ENCODE measurements at regions not wholly inside any gene's neighbourhood (a gene's known extent, or its start where the extent isn't known, plus 50 kb on each side); places are given as distances from the start of the nearest gene placed in this dataset.
A peak's percentile ranks its signal among the peaks of the same experiment; 100 is the strongest.
"Not testable (repeated sequence)": the region's sequence is repeated elsewhere in the genome, so short reads cannot be mapped to it uniquely, and the experiment has no call there.

DNA sequence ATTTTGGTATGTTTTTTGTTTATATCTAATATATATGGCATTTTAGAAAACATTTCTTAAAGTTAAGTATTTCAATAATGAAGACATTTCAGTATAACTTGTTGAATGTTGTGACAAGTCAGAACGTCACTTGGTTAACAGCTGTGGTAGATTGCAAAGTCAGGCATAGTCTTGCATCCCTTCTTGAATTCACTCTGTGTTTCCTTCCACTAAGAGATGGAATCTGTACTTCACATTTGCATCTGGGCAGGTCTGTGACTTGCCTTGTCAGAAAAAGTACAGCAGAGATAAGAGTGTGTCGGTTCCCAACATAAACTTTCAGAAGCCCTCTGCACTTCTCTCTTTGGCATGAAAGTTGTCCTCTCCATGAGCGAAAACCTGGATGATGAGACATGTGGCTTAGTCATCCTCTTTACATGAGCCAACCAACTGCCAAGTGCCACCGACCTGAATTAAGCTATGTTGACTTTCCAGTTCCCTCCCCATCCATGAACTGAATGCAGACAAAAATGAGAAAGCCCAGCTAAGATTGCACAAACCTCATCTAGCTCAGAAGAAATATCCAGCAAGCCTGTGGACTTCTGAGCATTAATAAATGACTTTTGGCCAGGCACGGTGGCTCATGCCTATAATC, 1730.2 kb downstream of the MRPL39 start:
- no peak for DNase-seq (ENCODE audit: low read depth)
- in situ Hi-C loops (cut with HindIII; ENCODE audit: low pct_unique_long_range_greater_than_20kb, low sequenced_read_pairs), result no loop called here

DNA sequence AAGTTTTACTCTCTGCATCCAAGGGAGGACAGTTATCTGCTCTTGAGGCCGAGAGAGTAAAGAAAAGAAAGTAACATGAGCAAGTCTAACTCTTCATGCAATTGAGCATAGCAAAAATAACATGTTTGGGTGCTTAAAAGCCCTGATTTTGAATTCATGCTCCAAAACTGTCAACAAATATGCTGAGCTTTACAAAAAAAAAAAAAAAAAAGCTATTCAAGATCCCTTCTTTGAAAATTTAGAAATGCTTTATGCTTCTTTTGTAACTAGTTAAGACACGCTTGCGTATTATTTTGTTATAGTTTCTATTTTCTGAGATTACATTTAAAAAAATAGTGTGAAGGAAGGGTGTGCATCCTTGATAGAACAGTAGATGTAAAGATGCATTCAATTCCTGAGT, 1733.0 kb downstream of the MRPL39 start:
- in situ Hi-C loops (cut with HindIII; ENCODE audit: low pct_unique_long_range_greater_than_20kb, low sequenced_read_pairs), result no loop called here
- no peak for DNase-seq (ENCODE audit: low read depth)

DNA sequence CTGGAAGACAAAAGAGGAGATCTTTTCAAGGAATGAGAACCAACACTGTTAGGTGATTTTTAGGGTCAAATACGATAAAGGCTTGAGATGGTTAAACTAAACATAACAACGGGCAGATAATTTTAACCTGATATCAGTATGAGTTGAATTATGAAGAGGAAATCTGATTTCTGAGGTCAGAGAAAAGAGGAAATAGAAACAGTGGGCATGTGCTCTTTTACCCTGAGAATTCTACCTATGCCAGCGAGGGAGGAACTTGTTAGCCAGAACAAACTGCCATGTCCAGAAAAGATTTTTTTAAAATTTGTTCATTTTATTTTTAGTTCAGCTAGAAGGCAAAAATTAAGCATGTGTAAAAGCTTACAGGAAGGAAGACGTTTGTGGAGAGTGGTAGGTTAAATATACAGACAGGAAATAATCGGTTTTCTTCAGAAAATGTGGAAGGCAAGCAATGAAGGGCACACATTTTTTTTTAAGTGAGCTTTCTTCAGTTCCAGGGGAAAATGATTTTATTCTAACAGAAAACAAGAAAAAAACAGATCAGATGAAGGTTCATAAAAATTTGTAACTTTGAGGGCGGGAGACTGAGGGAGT, 1745.3 kb downstream of the MRPL39 start:
- no peak for DNase-seq (ENCODE audit: low read depth)
- in situ Hi-C loops (cut with HindIII; ENCODE audit: low pct_unique_long_range_greater_than_20kb, low sequenced_read_pairs), result no loop called here

DNA sequence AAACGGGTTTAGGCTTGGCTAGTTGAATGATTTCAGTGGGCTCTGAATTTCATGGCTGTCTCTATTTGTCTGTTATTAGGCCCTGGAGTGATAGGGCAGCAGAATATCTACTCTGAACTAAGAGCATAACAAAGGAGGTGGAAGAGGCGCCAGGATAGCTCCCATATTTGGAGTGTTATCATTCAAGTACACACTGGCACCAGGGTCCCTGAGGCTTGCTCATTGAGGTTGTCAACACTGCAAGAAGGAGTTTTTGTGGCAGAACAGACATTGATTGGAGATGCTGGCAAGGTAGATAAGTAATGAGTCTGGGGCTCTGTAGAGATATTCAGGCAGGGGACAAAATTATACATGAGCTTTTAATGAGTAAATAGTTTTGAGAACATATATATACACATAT, 1748.4 kb downstream of the MRPL39 start:
- no peak for DNase-seq (ENCODE audit: low read depth)
- in situ Hi-C loops (cut with HindIII; ENCODE audit: low pct_unique_long_range_greater_than_20kb, low sequenced_read_pairs), result no loop called here

DNA sequence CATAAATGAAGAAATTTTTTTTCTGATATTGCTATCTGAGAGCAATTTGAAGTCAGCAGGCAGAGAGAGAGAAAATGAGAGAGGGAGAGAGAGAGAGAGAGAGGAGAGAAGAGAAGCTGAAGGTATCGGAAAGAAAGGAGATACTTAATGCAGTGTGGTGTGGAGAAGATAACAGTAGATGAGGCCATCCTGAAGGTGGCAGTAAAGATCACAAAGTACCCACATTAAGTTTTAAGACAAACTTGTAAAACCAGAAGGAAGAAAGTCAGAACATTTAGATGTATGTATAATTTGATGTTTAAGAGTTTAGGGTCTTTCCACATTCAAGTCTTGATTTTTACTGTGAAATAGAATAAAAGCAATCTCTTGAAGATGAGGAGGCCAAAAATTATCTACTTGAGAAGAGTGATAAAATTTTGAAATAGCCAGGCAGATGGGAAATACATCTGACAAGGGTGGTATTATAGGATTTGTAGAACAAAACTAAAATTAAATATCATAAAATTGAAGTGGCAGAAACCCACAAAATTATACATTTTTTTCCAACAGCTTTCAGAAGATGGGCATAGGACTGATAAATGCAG, 1753.4 kb downstream of the MRPL39 start:
- DNase-seq (ENCODE audit: low read depth), result peak; percentile 16
- in situ Hi-C loops (cut with HindIII; ENCODE audit: low pct_unique_long_range_greater_than_20kb, low sequenced_read_pairs), result no loop called here

DNA sequence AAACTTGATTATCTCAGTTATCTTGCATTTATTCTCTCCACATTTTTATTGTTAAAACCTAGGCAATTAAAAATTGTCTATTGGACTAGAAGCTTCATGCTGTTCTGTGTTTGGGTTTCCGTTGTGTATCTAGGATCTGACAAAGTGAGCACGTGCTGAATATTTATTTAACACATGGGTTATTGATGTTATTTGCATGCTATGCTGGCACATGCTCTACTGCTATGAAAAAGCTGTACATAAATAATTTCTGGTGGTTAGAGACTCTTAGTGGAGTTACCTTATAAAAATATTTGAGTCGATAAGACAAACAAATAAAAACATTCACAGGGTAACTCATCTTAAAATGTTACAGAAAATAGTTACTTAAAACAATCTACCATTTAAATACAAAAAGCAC, 1769.7 kb downstream of the MRPL39 start:
- no peak for DNase-seq (ENCODE audit: low read depth)
- in situ Hi-C loops (cut with HindIII; ENCODE audit: low pct_unique_long_range_greater_than_20kb, low sequenced_read_pairs), result no loop called here

DNA sequence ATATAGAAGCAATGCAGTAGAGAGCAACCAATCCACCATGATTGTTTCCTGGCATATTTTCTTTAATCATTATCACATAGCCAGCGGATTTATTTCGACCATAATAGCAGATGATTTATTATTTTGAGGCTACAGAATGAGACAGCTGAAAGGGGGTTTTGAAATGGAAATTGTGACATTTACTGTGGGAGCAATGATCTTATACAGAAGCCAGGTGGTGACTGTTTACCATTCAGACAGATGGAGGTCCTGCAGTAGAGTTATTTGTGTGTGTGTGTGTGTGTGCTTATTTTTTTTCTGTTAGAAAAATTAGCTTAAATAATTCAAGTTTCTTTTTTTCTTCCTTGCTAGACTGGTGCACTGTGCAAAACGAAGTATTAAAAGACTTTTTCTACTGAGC, 1784.5 kb downstream of the MRPL39 start:
- in situ Hi-C loops (cut with HindIII; ENCODE audit: low pct_unique_long_range_greater_than_20kb, low sequenced_read_pairs), result no loop called here

DNA sequence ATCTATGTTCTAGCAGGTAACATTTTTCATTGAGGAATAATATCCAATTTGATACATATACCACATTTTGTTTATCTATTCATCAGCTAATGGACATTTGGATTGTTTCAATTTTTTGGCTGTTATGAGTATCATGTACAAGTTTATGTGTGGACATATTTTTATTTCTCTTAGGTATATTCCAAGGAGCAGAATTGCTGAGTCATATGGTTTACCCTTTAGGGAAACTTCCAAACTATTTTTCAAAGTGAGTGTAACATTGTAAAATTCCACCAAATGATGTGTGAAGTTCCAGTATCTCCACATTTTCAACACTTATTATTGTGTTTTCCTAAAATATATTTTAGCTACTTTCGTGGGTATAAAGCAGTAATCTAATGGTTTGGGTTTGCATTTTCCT, 1789.9 kb downstream of the MRPL39 start:
- in situ Hi-C loops (cut with HindIII; ENCODE audit: low pct_unique_long_range_greater_than_20kb, low sequenced_read_pairs), result no loop called here
- DNase-seq (ENCODE audit: low read depth), result no peak

More for the DNA sequence above, 1784.5 kb downstream of the MRPL39 start:
- DNase-seq (ENCODE audit: low read depth), result no peak

DNA sequence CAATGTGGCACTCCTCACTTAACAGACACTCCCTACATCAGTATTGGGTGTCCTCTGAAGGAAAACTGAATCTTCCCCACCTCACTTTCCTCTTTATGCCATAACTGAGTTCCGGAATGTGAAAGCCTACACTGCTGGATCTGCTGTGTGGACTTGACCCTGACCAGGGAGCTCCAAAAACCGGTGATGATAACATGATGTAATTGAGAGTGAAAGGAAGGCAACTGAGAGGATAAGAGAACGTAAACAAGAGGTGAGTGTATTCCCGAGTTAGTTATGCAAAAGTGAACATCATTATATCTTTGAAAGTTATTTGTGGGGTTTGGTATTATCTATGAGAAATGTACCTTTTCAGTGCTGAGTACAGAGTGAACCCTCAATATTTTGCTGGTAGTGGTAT, 1794.8 kb downstream of the MRPL39 start:
- no peak for DNase-seq (ENCODE audit: low read depth)

DNA sequence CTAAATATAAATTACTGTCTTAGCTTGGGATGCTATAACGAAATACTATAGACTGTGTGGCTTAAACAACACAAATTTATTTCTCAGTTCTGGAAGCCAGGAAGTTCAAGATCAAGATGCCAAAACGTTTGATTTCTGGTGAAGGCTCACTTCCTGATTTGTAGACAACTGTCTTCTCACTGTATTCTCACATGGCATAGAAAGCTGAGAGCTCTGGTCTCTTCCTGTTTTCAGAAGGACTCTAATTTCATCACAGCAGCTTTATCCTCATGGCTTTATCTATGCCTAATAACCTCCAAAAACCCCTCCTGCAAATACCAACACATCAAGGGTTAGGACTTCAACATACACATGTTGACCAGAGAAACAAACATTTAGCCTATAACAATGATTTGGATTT, 1795.5 kb downstream of the MRPL39 start:
- in situ Hi-C loops (cut with HindIII; ENCODE audit: low pct_unique_long_range_greater_than_20kb, low sequenced_read_pairs), result no loop called here
- no peak for DNase-seq (ENCODE audit: low read depth)

More for the DNA sequence above, 1794.8 kb downstream of the MRPL39 start:
- in situ Hi-C loops (cut with HindIII; ENCODE audit: low pct_unique_long_range_greater_than_20kb, low sequenced_read_pairs), result no loop called here

DNA sequence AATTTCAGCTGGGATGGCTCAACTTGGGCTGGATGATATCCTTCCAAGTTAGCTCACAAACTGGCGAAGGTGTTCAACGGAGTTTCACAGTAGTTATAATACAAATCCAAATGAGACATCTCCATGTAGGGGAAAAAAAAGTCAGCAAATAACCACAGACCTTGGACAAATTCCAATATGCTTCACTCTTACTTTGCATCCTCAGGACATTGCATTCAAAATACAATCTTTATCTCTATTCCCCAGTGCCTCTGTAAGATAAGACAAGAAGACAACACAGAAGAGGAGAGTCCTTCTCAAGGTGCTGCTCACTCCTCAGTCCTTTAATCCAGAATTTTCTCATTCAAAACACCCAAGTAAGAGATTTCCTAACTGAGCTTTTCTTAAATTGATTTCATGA, 1797.7 kb downstream of the MRPL39 start:
- no peak for DNase-seq (ENCODE audit: low read depth)
- in situ Hi-C loops (cut with HindIII; ENCODE audit: low pct_unique_long_range_greater_than_20kb, low sequenced_read_pairs), result no loop called here

DNA sequence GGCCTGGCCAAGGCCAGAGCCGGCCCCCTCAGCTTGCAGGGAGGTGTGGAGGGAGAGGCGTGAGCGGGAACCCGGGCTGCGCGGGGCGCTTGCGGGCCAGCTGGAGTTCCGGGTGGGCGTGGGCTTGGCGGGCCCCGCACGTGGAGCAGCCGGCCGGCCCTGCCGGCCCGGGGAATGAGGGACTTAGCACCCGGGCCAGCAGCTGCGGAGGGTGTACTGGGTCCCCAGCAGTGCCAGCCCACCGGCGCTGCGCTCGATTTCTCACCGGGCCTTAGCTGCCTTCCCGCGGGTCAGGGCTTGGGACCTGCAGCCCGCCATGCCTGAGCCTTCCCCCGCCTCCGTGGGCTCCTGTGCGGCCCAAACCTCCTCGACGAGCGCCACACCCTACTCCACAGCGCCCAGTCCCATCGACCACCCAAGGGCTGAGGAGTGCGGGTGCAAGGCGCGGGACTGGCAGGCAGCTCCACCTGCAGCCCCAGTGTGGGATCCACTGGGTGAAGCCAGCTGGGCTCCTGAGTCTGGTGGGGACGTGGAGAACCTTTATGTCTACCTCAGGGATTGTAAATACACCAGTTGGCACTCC, 1800.2 kb downstream of the MRPL39 start:
- in situ Hi-C loops (cut with HindIII; ENCODE audit: low pct_unique_long_range_greater_than_20kb, low sequenced_read_pairs); DNase-seq (ENCODE audit: low read depth): not testable (repeated sequence)

DNA sequence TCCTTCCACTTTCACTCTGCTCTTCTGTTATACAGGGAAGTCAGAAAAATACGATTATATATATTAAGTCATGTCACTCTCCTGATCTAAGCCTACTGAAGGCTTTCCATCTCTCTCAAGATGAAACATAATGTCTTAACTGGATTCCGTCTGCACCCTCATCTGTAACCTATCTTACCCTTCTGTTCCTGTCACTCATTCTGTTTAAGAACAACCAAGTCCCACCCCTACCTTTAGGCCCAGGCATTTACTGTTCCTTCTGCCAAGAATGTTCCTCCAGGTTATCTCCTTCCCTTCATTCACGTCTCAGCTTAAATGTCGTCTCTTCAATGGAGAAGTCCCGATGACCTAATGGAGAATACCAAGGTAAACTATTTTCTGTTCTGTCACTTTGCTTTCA, 1802.4 kb downstream of the MRPL39 start:
- no peak for DNase-seq (ENCODE audit: low read depth)
- in situ Hi-C loops (cut with HindIII; ENCODE audit: low pct_unique_long_range_greater_than_20kb, low sequenced_read_pairs), result no loop called here

DNA sequence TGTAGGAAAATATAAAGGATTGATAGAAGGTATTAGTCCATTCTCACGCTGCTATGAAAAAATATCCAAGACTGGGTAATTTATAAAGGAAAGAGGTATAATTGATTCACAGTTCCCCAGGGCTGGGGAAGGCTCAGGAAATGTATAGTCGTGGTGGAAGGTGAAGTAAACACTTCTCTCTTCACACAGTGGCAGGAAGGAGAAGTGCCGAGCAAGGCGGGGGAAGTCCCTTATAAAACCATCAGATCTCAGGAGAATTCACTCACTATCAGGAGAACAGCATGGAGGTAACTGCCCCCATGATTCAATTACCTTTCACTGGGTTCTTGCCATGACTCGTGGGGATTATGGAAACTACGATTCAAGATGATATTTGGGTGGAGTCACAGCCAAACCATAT, 1806.0 kb downstream of the MRPL39 start:
- in situ Hi-C loops (cut with HindIII; ENCODE audit: low pct_unique_long_range_greater_than_20kb, low sequenced_read_pairs), result no loop called here
- DNase-seq (ENCODE audit: low read depth), result no peak

DNA sequence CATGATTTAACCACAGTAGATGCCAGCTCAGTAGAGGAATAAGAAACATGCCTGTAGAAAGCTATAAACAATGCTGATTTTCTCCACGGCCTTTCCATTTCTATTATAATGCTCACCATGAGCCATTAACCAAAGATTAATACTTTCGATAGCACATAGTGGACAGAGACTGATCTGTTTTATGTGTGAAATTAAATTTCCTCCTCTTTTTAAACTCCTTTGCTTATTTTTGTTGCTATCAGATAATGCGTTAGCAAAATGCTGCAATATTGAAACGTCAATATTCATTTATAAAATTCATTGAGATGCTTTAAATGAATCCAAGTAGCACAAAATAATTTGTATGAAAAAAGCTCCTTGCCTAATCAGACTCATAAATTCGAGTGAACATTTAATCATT, 1807.9 kb downstream of the MRPL39 start:
- no peak for DNase-seq (ENCODE audit: low read depth)
- in situ Hi-C loops (cut with HindIII; ENCODE audit: low pct_unique_long_range_greater_than_20kb, low sequenced_read_pairs), result no loop called here

DNA sequence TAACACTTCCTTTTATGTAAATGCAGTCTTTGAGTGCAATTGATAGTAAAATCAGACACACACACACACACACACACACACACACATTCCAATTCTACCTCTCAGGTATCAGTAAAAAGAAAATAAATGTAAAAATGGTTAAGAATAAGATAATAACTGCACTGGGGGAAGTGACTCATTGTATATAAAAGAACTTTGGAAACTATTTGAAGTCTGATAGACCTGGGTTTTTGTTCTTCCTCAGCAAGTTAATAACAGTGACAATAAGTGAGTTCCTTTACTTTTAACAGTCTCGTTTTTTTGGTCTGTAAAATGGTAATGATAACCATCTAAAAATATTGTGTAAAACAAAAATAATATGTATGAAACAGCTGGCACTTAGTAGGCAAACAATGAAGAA, 1815.0 kb downstream of the MRPL39 start:
- in situ Hi-C loops (cut with HindIII; ENCODE audit: low pct_unique_long_range_greater_than_20kb, low sequenced_read_pairs), result no loop called here
- DNase-seq (ENCODE audit: low read depth), result no peak

DNA sequence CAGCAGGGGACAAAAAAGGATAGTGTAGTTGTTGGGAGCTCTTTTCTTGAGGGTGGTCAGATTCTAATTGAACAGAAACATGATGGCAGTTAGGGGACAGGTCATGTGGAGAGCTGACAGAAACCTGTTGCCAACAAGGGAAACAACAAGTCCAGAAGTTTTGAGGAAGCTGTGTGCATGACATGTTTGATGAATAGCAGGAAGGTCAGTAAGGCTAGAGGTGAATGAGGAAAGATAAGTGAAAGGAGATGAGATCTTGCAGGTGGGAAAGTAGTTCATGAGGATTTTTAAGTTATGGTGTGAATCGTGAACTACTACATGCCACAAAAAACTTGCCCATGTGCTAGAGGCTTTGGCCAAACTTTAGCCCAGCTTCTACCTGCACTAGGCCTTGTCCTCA, 1817.4 kb downstream of the MRPL39 start:
- DNase-seq (ENCODE audit: low read depth), result no peak
- in situ Hi-C loops (cut with HindIII; ENCODE audit: low pct_unique_long_range_greater_than_20kb, low sequenced_read_pairs), result no loop called here

DNA sequence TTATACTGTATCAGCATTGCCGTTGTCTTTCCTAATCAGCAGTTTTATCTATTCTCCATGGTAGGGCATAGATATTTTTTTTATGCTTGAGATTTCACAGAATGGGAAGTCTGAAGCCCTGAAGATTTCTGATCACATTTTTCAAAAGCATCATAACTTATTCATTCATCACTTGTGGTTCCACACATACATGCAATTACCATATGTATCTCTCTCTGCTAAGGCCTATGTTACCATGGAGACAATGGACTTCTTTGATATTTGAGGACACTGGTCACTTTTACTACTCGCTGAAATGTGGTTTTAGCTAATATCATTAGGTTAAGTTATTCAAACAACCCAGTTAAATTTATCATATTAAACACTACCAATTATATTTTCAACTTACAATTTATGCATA, 1827.0 kb downstream of the MRPL39 start:
- DNase-seq (ENCODE audit: low read depth), result no peak
- in situ Hi-C loops (cut with HindIII; ENCODE audit: low pct_unique_long_range_greater_than_20kb, low sequenced_read_pairs), result no loop called here

DNA sequence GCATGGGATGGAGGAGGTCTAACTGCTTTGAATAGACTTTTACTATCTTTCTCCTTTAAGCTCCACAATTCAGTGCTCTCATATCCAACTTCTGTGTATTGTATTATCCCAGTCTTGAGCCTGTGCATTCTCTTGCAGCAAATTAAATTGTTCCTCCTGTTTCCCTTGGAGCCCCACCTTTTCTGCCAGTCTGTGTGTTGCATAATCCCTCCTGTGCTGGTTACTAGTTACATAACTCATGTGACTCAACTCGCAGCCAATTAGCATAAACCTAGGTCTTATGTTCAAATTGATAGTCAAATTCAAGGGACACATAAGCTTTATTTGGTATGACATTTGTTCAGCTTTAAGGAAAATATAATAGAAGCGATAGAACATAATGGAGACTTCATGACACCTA, 1863.5 kb downstream of the MRPL39 start:
- no peak for DNase-seq (ENCODE audit: low read depth)
- in situ Hi-C loops (cut with HindIII; ENCODE audit: low pct_unique_long_range_greater_than_20kb, low sequenced_read_pairs), result no loop called here

DNA sequence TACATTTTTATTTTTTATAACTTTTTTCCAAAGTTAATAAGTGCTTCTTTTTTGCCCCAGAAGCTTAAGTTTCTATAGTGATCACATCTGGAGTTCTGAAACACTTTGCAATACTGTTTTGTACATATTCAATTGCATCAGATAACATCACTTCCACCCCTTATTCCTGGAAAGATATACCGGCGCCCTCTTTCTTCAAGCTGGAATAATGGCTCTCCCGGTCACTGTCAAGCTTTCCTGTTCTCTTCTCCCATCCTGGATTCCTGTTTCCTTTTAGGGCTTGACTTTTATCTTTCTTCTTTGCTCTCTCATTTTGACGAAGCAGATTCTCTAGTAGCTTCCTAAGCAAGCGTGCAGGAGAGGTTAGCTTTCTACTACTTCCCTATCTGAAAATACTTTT, 1866.8 kb downstream of the MRPL39 start:
- in situ Hi-C loops (cut with HindIII; ENCODE audit: low pct_unique_long_range_greater_than_20kb, low sequenced_read_pairs), result no loop called here

More for the DNA sequence above, 1866.8 kb downstream of the MRPL39 start:
- no peak for DNase-seq (ENCODE audit: low read depth)
